GM23248 (cell line): ENCODE measurements at regions not wholly inside any gene's neighbourhood (a gene's known extent, or its start where the extent isn't known, plus 50 kb on each side); places are given as distances from the start of the nearest gene placed in this dataset.

Experiments
- DNase-seq: peaks from one replicate; pipeline ENCODE4 v3.0.0-alpha.2; 2015
- H2AFZ ChIP-seq: fragments of 200-600 bp; sonication (generic); 2 replicates; pipeline ENCODE4 v1.6.1; 2016; ENCODE audit warnings: antibody characterized with exemption
- H3F3A ChIP-seq: fragments of 200-600 bp; sonication (generic); 2 replicates; pipeline ENCODE4 v1.6.1; 2016; ENCODE audit warnings: mild to moderate bottlenecking, antibody characterized with exemption, mixed run types; ENCODE audit not compliant: insufficient read depth
- H3K27ac ChIP-seq: fragments of 200-600 bp; sonication (generic); 2 replicates; pipeline ENCODE4 v1.5.1; 2016; ENCODE audit warnings: mild to moderate bottlenecking
- H3K27me3 ChIP-seq: fragments of 200-600 bp; sonication (generic); replicated peaks from 2 replicates; pipeline ENCODE4 v1.6.1; 2016; ENCODE audit warnings: mild to moderate bottlenecking; ENCODE audit not compliant: insufficient read depth
- H3K36me3 ChIP-seq: fragments of 200-600 bp; sonication (generic); 2 replicates; pipeline ENCODE4 v1.6.1; 2016; ENCODE audit warnings: low read depth, mild to moderate bottlenecking
- H3K4me1 ChIP-seq: fragments of 200-600 bp; sonication (generic); 2 replicates; pipeline ENCODE4 v1.6.1; 2016; ENCODE audit warnings: mild to moderate bottlenecking; ENCODE audit not compliant: insufficient read depth
- H3K4me2 ChIP-seq: fragments of 200-600 bp; sonication (generic); one replicate; pipeline ENCODE4 v1.6.1; 2016; ENCODE audit warnings: mild to moderate bottlenecking; ENCODE audit not compliant: unreplicated experiment
- H3K4me3 ChIP-seq: fragments of 200-600 bp; sonication (generic); 2 replicates; pipeline ENCODE4 v1.5.1; 2016; ENCODE audit warnings: mild to moderate bottlenecking
- H3K79me2 ChIP-seq: fragments of 200-600 bp; sonication (generic); 2 replicates; pipeline ENCODE4 v1.6.1; 2016; ENCODE audit warnings: mild to moderate bottlenecking; ENCODE audit not compliant: insufficient read depth
- H3K9ac ChIP-seq: fragments of 200-600 bp; sonication (generic); 2 replicates; pipeline ENCODE4 v1.6.1; 2016; ENCODE audit warnings: mild to moderate bottlenecking
- H3K9me2 ChIP-seq: fragments of 200-600 bp; sonication (generic); 2 replicates; pipeline ENCODE4 v1.6.1; 2016; ENCODE audit warnings: mixed run types, mild to moderate bottlenecking, moderate library complexity; ENCODE audit not compliant: insufficient read depth
- H3K9me3 ChIP-seq: fragments of 200-600 bp; sonication (generic); one replicate; pipeline ENCODE4 v1.6.1; 2017; ENCODE audit warnings: low read depth
- H4K20me1 ChIP-seq: fragments of 200-600 bp; sonication (generic); 2 replicates; pipeline ENCODE4 v1.6.0; 2016; ENCODE audit not compliant: insufficient read depth
- EZH2 ChIP-seq: fragments of 200-600 bp; sonication (generic); IDR thresholded peaks from 2 replicates; pipeline ENCODE4 v1.6.1; 2018; ENCODE audit warnings: antibody characterized with exemption, mild to moderate bottlenecking; ENCODE audit not compliant: insufficient read depth, poor library complexity, severe bottlenecking
- EZH2phosphoT487 ChIP-seq: fragments of 200-600 bp; sonication (generic); IDR thresholded peaks from 2 replicates; pipeline ENCODE4 v1.6.1; 2018; ENCODE audit warnings: antibody characterized with exemption, moderate library complexity, mild to moderate bottlenecking, low read depth; ENCODE audit not compliant: insufficient read depth
- WGBS, 2 experiments: methylation state at CpG; one replicate each; pipeline ENCODE4 v1.1.6; 2015 to 2017; ENCODE audit warnings: low lambda C conversion rate in 2 of 2, low coverage in 1 of 2; ENCODE audit errors: missing lambda C conversion rate in 2 of 2; 5-methylcytosine and 5-hydroxymethylcytosine counted together
- in situ Hi-C: fragments of 300-500 bp; cut with MboI; formaldehyde crosslinking; loops from 2 replicates; pipeline ENCODE4 v1.15.0; 2020

- Histone ChIP-seq H3F3A (peaks cover 24% of the 10 kb centered on the region; the same call in 1 of the 2 replicates), H4K20me1 (no peaks in the 10 kb centered on the region), H3K4me1 (peaks cover 36% of the 10 kb centered on the region), H3K27me3 (no peaks in the 10 kb centered on the region), H3K36me3 (no peaks in the 10 kb centered on the region), H3K9me3 (no peaks in the 10 kb centered on the region), H3K4me2 (peak overlapping the region; percentile 41), H3K9ac (no peak overlapping the region), H2AFZ (peak overlapping the region; percentile 15; the same call in 1 of the 2 replicates), H3K79me2 (no peaks in the 10 kb centered on the region), H3K9me2 (no peaks in the 10 kb centered on the region), H3K27ac (peak overlapping the region; percentile 63), H3K4me3 (no peak overlapping the region)
- no peak for TF ChIP-seq EZH2
- TF ChIP-seq EZH2phosphoT487, result no peak
- DNase-seq, result peak; percentile 84
- 1 to 2% methylated on average over 2 of the region's 2 CpGs for WGBS, 2 experiments
- in situ Hi-C loops, result no loop called here
These were observed 340.4 kb upstream of the KCNMB2 start for GRCh38 chr3:178195824-178196223.

- peaks cover 24% of the 10 kb centered on the region; the same call in 1 of the 2 replicates for H3F3A ChIP-seq
- peaks cover 39% of the 10 kb centered on the region for H3K4me1 ChIP-seq
- H3K4me3 ChIP-seq, result no peak overlapping the region
- no peaks in the 10 kb centered on the region for H3K9me3 ChIP-seq
- peak; percentile 63 for DNase-seq
- in situ Hi-C loops, result no loop called here
- peak overlapping the region; percentile 50; the same call in 1 of the 2 replicates for H2AFZ ChIP-seq
- H3K27me3 ChIP-seq, result no peaks in the 10 kb centered on the region
- no peak for TF ChIP-seq EZH2
- no peak for TF ChIP-seq EZH2phosphoT487
- no peak overlapping the region for H3K27ac ChIP-seq
- no peaks in the 10 kb centered on the region for H3K9me2 ChIP-seq
- H3K36me3 ChIP-seq, result no peaks in the 10 kb centered on the region
- 8 to 9% methylated on average over 1 of the region's 1 CpG for WGBS, 2 experiments
- H3K79me2 ChIP-seq, result no peaks in the 10 kb centered on the region
- H4K20me1 ChIP-seq, result no peaks in the 10 kb centered on the region
- no peak overlapping the region for H3K9ac ChIP-seq
- peak overlapping the region; percentile 59 for H3K4me2 ChIP-seq
These were observed 337.9 kb upstream of the KCNMB2 start for GRCh38 chr3:178198329-178198728.

- DNase-seq, result no peak
- no peak overlapping the region for H2AFZ ChIP-seq
- no peak overlapping the region for H3K4me3 ChIP-seq
- H3K9me3 ChIP-seq, result no peaks in the 10 kb centered on the region
- H3K9ac ChIP-seq, result no peak overlapping the region
- H3K4me1 ChIP-seq, result peaks cover 41% of the 10 kb centered on the region
- no peak for TF ChIP-seq EZH2phosphoT487
- TF ChIP-seq EZH2, result no peak
- H4K20me1 ChIP-seq, result no peaks in the 10 kb centered on the region
- H3K4me2 ChIP-seq, result no peak overlapping the region
- no peaks in the 10 kb centered on the region for H3K79me2 ChIP-seq
- 93 to 94% methylated on average over 5 of the region's 5 CpGs for WGBS, 2 experiments
- no peaks in the 10 kb centered on the region for H3K36me3 ChIP-seq
- H3F3A ChIP-seq, result peaks cover 18% of the 10 kb centered on the region; the same call in 1 of the 2 replicates
- no peaks in the 10 kb centered on the region for H3K9me2 ChIP-seq
- H3K27me3 ChIP-seq, result no peaks in the 10 kb centered on the region
- no peak overlapping the region for H3K27ac ChIP-seq
- in situ Hi-C loops, result no loop called here
These were observed 335.9 kb upstream of the KCNMB2 start for GRCh38 chr3:178200316-178200715.

GRCh38 chr3:178201714-178202113 is 334.5 kb upstream of the KCNMB2 start:
- in situ Hi-C loops, result no loop called here
- Histone ChIP-seq H3K4me1 (peaks cover 38% of the 10 kb centered on the region), H3K9me3 (no peaks in the 10 kb centered on the region), H3K27me3 (no peaks in the 10 kb centered on the region), H3K9me2 (no peaks in the 10 kb centered on the region), H2AFZ (no peak overlapping the region), H3K4me2 (no peak overlapping the region), H3K36me3 (no peaks in the 10 kb centered on the region), H3K27ac (no peak overlapping the region), H3K4me3 (no peak overlapping the region), H3K9ac (no peak overlapping the region), H3K79me2 (no peaks in the 10 kb centered on the region), H3F3A (0 out of 2 replicates have a peak, but pooled peaks cover 6% of the 10 kb centered on the region), H4K20me1 (no peaks in the 10 kb centered on the region)
- DNase-seq, result no peak
- no peak for TF ChIP-seq EZH2
- no peak for TF ChIP-seq EZH2phosphoT487
- WGBS, 2 experiments, result 93 to 96% methylated on average over 1 of the region's 1 CpG

- Histone ChIP-seq H2AFZ (no peak overlapping the region), H3K27ac (no peak overlapping the region), H3K36me3 (no peaks in the 10 kb centered on the region), H3K79me2 (no peaks in the 10 kb centered on the region), H3K9ac (no peak overlapping the region), H4K20me1 (no peaks in the 10 kb centered on the region), H3K9me2 (no peaks in the 10 kb centered on the region), H3K4me3 (no peak overlapping the region), H3K4me2 (no peak overlapping the region), H3K9me3 (no peaks in the 10 kb centered on the region), H3K27me3 (no peaks in the 10 kb centered on the region), H3K4me1 (peaks cover 34% of the 10 kb centered on the region), H3F3A (0 out of 2 replicates have a peak, but pooled peaks cover under 1% of the 10 kb centered on the region)
- WGBS, 2 experiments, result 68 to 71% methylated on average over 3 of the region's 3 CpGs
- TF ChIP-seq EZH2, result no peak
- TF ChIP-seq EZH2phosphoT487, result no peak
- in situ Hi-C loops, result no loop called here
- DNase-seq, result no peak
These were observed 334.0 kb upstream of the KCNMB2 start for GRCh38 chr3:178202194-178202593.
